HG02588 (cell line): ENCODE measurements at regions not wholly inside any gene's neighbourhood (a gene's known extent, or its start where the extent isn't known, plus 50 kb on each side); places are given as distances from the start of the nearest gene placed in this dataset.

ENCODE experiments used
- ATAC-seq: cut with Tn5 transposase; IDR thresholded peaks from one replicate; pipeline ENCODE4 v1.9.1; 2021; ENCODE audit warnings: mild to moderate bottlenecking, moderate library complexity; ENCODE audit not compliant: unreplicated experiment

GRCh38 chrX:45894864-45895645 is 650.2 kb downstream of the ZNF674 start:
- no peak for ATAC-seq

GRCh38 chrX:45889471-45889870 is 655.8 kb downstream of the ZNF674 start:
- ATAC-seq, result no peak

- no peak for ATAC-seq
Observed at GRCh38 chrX:45888518-45888917, 656.7 kb downstream of the ZNF674 start.

- no peak for ATAC-seq
Observed at GRCh38 chrX:45885931-45886330, 659.3 kb downstream of the ZNF674 start.

GRCh38 chrX:45879512-45879911 is 665.7 kb downstream of the ZNF674 start:
- ATAC-seq, result no peak

GRCh38 chrX:45876206-45876605 is 669.0 kb downstream of the ZNF674 start:
- no peak for ATAC-seq

GRCh38 chrX:45873781-45874180 is 671.4 kb downstream of the ZNF674 start:
- ATAC-seq, result no peak

GRCh38 chrX:45872480-45872879 is 671.8 kb upstream of the DIPK2B start:
- no peak for ATAC-seq

GRCh38 chrX:45868425-45868824 is 667.7 kb upstream of the DIPK2B start:
- ATAC-seq, result no peak

GRCh38 chrX:45862801-45863200 is 662.1 kb upstream of the DIPK2B start:
- ATAC-seq, result no peak

GRCh38 chrX:45860450-45860849 is 659.8 kb upstream of the DIPK2B start:
- no peak for ATAC-seq

GRCh38 chrX:45859407-45859806 is 658.7 kb upstream of the DIPK2B start:
- no peak for ATAC-seq

- no peak for ATAC-seq
Observed at GRCh38 chrX:45852884-45853283, 652.2 kb upstream of the DIPK2B start.

GRCh38 chrX:45851434-45851991 is 650.8 kb upstream of the DIPK2B start:
- no peak for ATAC-seq

GRCh38 chrX:45850775-45851433 is 650.2 kb upstream of the DIPK2B start:
- ATAC-seq, result no peak

- no peak for ATAC-seq
Observed at GRCh38 chrX:45850197-45850774, 649.6 kb upstream of the DIPK2B start.

- no peak for ATAC-seq
Observed at GRCh38 chrX:45849261-45849862, 648.7 kb upstream of the DIPK2B start.

GRCh38 chrX:45847961-45848360 is 647.3 kb upstream of the DIPK2B start:
- ATAC-seq, result no peak

GRCh38 chrX:45846328-45846727 is 645.7 kb upstream of the DIPK2B start:
- no peak for ATAC-seq

GRCh38 chrX:45845142-45845541 is 644.5 kb upstream of the DIPK2B start:
- ATAC-seq, result no peak

- ATAC-seq, result no peak
Observed at GRCh38 chrX:45843518-45843917, 642.8 kb upstream of the DIPK2B start.
